HG02884 (cell line): ENCODE measurements at regions not wholly inside any gene's neighbourhood (a gene's known extent, or its start where the extent isn't known, plus 50 kb on each side); places are given as distances from the start of the nearest gene placed in this dataset.

Experiments
- ATAC-seq: cut with Tn5 transposase; IDR thresholded peaks from one replicate; pipeline ENCODE4 v1.9.1; 2021; ENCODE audit warnings: mild to moderate bottlenecking, moderate library complexity; ENCODE audit not compliant: unreplicated experiment

DNA sequence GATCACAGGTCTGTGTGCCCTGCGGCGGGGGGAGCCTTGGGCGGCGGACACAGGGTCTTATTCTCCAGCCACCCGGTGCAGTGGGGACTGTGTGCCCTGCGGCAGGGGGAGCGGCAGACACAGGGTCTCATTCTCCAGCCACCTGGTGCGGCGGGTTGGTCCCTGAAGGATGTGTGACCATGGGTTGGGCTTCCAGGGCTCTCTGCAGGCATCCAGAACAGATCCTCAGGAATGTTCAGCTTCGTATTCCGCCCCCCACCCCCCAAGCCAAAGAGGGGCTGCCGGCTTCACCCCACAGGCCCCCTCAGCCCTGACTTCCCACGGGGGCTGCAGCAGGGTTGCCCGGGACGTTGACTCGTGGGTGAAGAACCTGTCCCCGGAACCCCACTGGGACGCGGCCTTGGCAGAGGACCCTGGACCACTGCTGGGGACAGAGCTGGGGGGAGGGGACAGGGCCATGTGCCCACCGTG lies 154.5 kb upstream of the PPP2R2D start:
- no peak for ATAC-seq

GRCh38 chr10:131746785-131747184 lies 154.0 kb upstream of the PPP2R2D start:
- no peak for ATAC-seq

GRCh38 chr10:131747251-131747650 lies 153.6 kb upstream of the PPP2R2D start:
- no peak for ATAC-seq

GRCh38 chr10:131747791-131748190 lies 153.0 kb upstream of the PPP2R2D start:
- ATAC-seq, result no peak

DNA sequence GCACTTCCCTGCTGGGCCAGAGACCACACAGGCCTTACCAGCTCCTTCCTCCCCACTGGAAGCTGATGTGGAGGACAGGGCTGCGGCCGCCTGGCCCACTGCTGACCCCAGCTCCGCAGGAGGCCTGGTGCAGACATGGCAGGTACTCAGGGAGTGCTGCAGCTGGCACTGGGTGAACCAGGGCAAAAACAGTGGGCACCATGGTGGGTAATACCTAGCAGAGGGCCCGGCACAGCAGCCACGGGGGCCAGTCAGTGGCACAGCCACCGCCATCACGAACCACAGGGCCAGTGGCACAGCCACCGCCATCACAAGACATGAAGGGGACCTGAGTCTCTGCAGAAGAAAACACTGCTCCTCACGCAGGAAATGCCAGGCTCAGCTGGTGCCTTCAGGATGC lies 152.6 kb upstream of the PPP2R2D start:
- no peak for ATAC-seq

- no peak for ATAC-seq
Observed at GRCh38 chr10:131748831-131749766, 151.7 kb upstream of the PPP2R2D start.

DNA sequence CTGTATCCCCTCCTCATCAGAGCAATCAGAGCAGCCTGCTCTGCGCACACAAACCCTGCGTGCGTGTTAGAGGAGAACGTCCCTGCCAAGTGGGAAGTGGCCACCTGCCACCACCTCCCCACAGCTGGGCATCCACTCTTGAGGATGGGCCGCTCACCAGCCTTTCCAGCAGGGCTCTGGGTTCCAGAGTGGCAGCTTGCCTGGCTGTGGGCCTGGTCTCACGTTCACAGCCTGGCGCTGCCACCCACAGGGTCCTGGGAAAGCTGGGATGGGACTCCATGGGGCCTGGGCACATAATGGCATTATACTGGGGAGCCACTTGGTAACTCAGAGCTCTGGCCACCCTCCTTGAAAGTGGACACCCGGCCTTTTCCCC lies 151.1 kb upstream of the PPP2R2D start:
- ATAC-seq, result no peak

- ATAC-seq, result no peak
Observed at GRCh38 chr10:131750171-131750895, 150.5 kb upstream of the PPP2R2D start.

DNA sequence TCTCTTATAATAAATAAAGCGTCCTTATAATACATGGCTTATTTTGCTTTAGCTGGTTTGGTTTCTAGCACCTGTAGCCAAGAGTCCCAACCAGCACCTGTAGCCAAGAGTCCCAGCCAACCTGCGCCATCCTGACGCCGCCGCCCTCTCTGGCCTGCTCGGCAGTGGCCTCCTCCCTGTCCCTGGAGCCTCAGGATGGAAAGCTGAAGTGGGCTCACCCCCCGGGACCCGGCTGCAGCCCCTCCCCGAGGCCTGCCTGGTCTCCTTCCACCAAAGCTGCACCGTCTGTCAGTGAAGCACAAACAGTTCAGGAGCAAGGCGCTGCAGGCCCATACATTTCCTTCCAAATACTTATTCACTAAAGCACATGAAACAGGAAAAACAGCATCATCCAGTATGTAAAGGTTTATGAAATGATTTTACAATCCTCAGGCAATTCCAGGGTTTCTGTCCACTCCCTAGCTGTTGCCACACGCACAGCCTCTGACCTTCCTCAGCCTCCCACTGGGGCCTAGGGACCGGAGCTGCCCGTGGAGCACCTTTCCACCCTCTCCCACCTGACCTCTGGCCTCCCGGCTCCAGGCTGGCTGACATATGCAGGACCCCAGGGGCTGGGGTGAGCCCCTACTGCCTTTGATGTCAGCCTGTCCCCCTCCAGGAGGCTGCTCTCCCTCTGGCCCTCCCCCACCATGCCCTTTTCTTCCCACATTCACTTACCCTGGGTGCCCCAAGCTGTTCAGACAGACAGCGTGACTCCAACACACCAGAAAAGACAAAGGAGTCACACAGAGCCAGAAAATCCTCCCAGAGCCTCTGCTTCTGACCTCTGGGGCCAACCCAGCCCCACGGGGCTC lies 149.6 kb upstream of the PPP2R2D start:
- no peak for ATAC-seq

- no peak for ATAC-seq
Observed at GRCh38 chr10:131751827-131752775, 148.7 kb upstream of the PPP2R2D start.

DNA sequence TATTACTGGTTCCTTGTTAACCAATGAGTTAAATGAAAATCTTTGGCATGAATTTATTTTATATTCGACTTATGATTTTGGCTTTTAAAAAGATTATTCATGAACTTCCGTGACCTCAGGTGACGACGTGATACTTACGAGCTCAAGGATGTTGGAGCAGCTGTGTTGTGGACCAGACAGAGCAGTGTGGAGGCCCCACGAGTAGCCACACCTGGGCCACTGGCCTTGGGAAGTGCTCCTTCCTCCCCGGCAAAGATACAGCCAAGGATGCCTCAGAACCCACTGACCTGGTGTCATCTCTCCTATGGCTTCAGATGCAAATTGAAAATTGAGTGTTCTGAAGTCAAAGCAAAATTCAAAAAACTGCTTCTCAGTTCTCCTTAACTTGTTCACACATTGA lies 147.5 kb upstream of the PPP2R2D start:
- no peak for ATAC-seq

GRCh38 chr10:131755200-131755599 lies 145.6 kb upstream of the PPP2R2D start:
- no peak for ATAC-seq

GRCh38 chr10:131757285-131758058 lies 143.3 kb upstream of the PPP2R2D start:
- ATAC-seq, result no peak

DNA sequence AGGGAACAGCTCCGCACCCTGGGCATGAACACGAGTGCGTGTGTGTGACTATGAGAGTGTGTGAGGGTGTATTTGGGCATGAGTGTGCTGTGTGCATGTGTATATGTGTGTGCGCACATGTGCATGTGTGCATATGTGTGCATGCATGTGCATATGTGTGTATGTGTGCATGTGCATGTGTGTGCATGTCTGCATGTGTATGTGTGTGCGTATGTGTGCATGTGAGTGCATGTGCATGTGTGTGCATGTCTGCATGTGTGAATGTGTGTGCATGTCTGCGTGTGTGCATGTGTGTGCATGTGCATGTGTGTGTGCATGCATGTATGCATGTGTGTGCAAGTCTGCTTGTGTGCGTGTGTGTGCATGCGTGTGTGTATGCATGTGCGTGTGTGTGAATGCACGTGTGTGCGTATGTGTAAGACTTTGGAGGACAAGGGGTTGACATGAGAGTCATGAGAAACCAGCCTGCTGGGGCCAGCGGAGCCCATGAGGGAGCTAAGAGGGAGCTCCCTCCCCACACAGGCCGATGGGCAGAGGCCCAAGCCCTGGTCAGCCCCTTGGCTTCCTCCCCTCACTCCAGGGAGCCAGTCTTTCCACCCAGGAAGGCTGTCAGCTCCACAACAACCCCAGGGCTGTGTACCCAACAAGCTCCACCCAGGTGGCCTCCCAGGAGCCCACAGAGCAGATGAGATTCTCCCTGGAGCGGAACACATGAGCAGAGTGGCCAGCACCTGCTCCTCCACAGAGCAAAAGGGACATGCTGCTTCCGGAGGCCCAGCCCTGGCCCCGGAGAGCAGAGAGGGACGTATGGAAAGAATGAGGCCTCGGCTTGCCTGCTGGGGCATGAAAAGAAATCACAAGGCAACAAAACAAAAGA lies 142.5 kb upstream of the PPP2R2D start:
- ATAC-seq, result no peak

GRCh38 chr10:131758939-131759301 lies 141.9 kb upstream of the PPP2R2D start:
- ATAC-seq, result no peak

- ATAC-seq, result no peak
Observed at GRCh38 chr10:131759347-131759746, 141.5 kb upstream of the PPP2R2D start.

- ATAC-seq, result no peak
Observed at GRCh38 chr10:131760416-131761166, 140.2 kb upstream of the PPP2R2D start.
